GM12865 (cell line): ENCODE measurements at regions not wholly inside any gene's neighbourhood (a gene's known extent, or its start where the extent isn't known, plus 50 kb on each side); places are given as distances from the start of the nearest gene placed in this dataset.
A peak's percentile ranks its signal among the peaks of the same experiment; 100 is the strongest.

Experiments used
- DNase-seq: peaks from one replicate; pipeline ENCODE4 v3.0.0; 2010; ENCODE audit warnings: low read depth
- H3K4me3 ChIP-seq: 2 replicates; pipeline ENCODE4 v1.5.1; 2011; ENCODE audit warnings: mild to moderate bottlenecking, low read depth, low read length, control low read depth
- CTCF ChIP-seq: IDR thresholded peaks from 2 replicates; pipeline ENCODE4 v1.5.1; 2011; ENCODE audit warnings: low read length, control low read depth, low read depth, inconsistent platforms; ENCODE audit not compliant: insufficient read depth; ENCODE audit errors: missing control alignments

- DNase-seq, result no peak
- H3K4me3 ChIP-seq, result no peak overlapping the region
- TF ChIP-seq CTCF, result no peak
These were observed 270.0 kb downstream of the SLC4A3 start for GRCh38 chr2:219897456-219897855.

GRCh38 chr2:219901155-219901554, 273.7 kb downstream of the SLC4A3 start:
- no peak overlapping the region for H3K4me3 ChIP-seq
- TF ChIP-seq CTCF, result no peak
- DNase-seq, result peak; percentile 48

GRCh38 chr2:219902891-219903552, 275.6 kb downstream of the SLC4A3 start:
- no peak overlapping the region for H3K4me3 ChIP-seq
- no peak for DNase-seq
- TF ChIP-seq CTCF, result no peak

GRCh38 chr2:219905640-219906039, 278.2 kb downstream of the SLC4A3 start:
- no peak for DNase-seq
- no peak overlapping the region for H3K4me3 ChIP-seq
- TF ChIP-seq CTCF, result no peak

GRCh38 chr2:219906114-219907010, 278.9 kb downstream of the SLC4A3 start:
- DNase-seq, result no peak
- no peak for TF ChIP-seq CTCF
- no peak overlapping the region for H3K4me3 ChIP-seq

GRCh38 chr2:219907011-219907365, 279.6 kb downstream of the SLC4A3 start:
- no peak for DNase-seq
- no peak overlapping the region for H3K4me3 ChIP-seq
- TF ChIP-seq CTCF, result no peak
